OCI-LY7 (cell line): ENCODE measurements at regions not wholly inside any gene's neighbourhood (a gene's known extent, or its start where the extent isn't known, plus 50 kb on each side); places are given as distances from the start of the nearest gene placed in this dataset.

Source experiments
- BruUV-seq: library from RNA; stranded (reverse); fragments of 400-500 nt; replicated peaks from 2 replicates; lab custom pipeline; 2021; lab: Mats Ljungman, UMichigan
- CTCF ChIA-PET: fragments of 300-600 bp; sonication (Branson Sonifier 250); formaldehyde crosslinking; loops from one replicate; lab custom pipeline; 2022; ENCODE audit warnings: antibody characterized with exemption; ENCODE audit not compliant: unreplicated experiment; lab: Charles Lee
- POLR2A ChIA-PET: fragments of 300-600 bp; sonication (Branson Sonifier 250); formaldehyde crosslinking; loops from one replicate; lab custom pipeline; 2022; ENCODE audit warnings: antibody characterized with exemption; lab: Charles Lee
- DNase-seq: peaks from one replicate; pipeline ENCODE4 v3.0.0-alpha.2; 2015; ENCODE audit warnings: low spot score
- H2AFZ ChIP-seq: fragments of 200-600 bp; sonication (generic), shearing (Covaris generic); 2 replicates; pipeline ENCODE4 v1.6.1; 2014; ENCODE audit warnings: mild to moderate bottlenecking, antibody characterized with exemption, low read length, moderate library complexity
- H3K27ac ChIP-seq: fragments of 200-600 bp; sonication (generic); 2 replicates; pipeline ENCODE4 v1.5.1; 2014; ENCODE audit warnings: mixed run types, low read depth, mild to moderate bottlenecking, moderate library complexity, low read length, inconsistent platforms; ENCODE audit not compliant: poor library complexity, severe bottlenecking
- H3K36me3 ChIP-seq: fragments of 200-600 bp; sonication (generic); 2 replicates; pipeline ENCODE4 v1.6.1; 2014; ENCODE audit warnings: mild to moderate bottlenecking, antibody characterized with exemption, low read length, moderate library complexity, mixed read lengths; ENCODE audit not compliant: insufficient read depth
- H3K4me1 ChIP-seq: fragments of 200-600 bp; sonication (generic); 2 replicates; pipeline ENCODE4 v1.5.1; 2014; ENCODE audit warnings: mild to moderate bottlenecking, low read length; ENCODE audit not compliant: insufficient read depth, poor library complexity, severe bottlenecking
- H3K4me2 ChIP-seq: fragments of 200-600 bp; sonication (generic); 2 replicates; pipeline ENCODE4 v1.6.1; 2014; ENCODE audit warnings: mild to moderate bottlenecking, low read length
- H3K4me3 ChIP-seq: fragments of 200-600 bp; sonication (generic); 2 replicates; pipeline ENCODE4 v1.5.1; 2014; ENCODE audit warnings: mild to moderate bottlenecking, low read depth, low read length; ENCODE audit not compliant: poor library complexity, severe bottlenecking
- H3K79me2 ChIP-seq: fragments of 200-600 bp; sonication (generic); 2 replicates; pipeline ENCODE4 v1.6.1; 2016; ENCODE audit warnings: low read depth, mild to moderate bottlenecking, low read length, moderate library complexity, mixed read lengths; ENCODE audit not compliant: insufficient read depth
- H3K9me2 ChIP-seq: fragments of 200-600 bp; sonication (generic); 2 replicates; pipeline ENCODE4 v1.6.1; 2016; ENCODE audit warnings: mild to moderate bottlenecking, low read length, mixed read lengths; ENCODE audit not compliant: insufficient read depth
- H3K9me3 ChIP-seq: fragments of 200-600 bp; sonication (generic); 2 replicates; pipeline ENCODE4 v1.6.1; 2014; ENCODE audit warnings: mild to moderate bottlenecking, mixed run types, low read length, mixed read lengths
- H4K20me1 ChIP-seq: fragments of 200-600 bp; sonication (generic); 2 replicates; pipeline ENCODE4 v1.6.1; 2014; ENCODE audit warnings: mild to moderate bottlenecking, antibody characterized with exemption, low read length, moderate library complexity, mixed read lengths; ENCODE audit not compliant: insufficient read depth
- CTCF ChIP-seq: fragments of 200-600 bp; sonication (generic); conservative IDR thresholded peaks from 2 replicates; pipeline ENCODE4 v1.5.1; 2014; ENCODE audit warnings: mild to moderate bottlenecking, antibody characterized with exemption, low read length, moderate library complexity, mixed read lengths
- EZH2phosphoT487 ChIP-seq: fragments of 200-600 bp; sonication (generic); IDR thresholded peaks from 2 replicates; pipeline ENCODE4 v1.6.1; 2018; ENCODE audit warnings: low read depth, borderline replicate concordance, mild to moderate bottlenecking, mixed run types, antibody characterized with exemption, low read length, moderate library complexity, mixed read lengths
- intact Hi-C: fragments of 100-400 bp; cut with micrococcal nuclease; formaldehyde crosslinking; loops from one replicate; pipeline ENCODE4 v1.10.0; 2022; ENCODE audit not compliant: unreplicated experiment

DNA sequence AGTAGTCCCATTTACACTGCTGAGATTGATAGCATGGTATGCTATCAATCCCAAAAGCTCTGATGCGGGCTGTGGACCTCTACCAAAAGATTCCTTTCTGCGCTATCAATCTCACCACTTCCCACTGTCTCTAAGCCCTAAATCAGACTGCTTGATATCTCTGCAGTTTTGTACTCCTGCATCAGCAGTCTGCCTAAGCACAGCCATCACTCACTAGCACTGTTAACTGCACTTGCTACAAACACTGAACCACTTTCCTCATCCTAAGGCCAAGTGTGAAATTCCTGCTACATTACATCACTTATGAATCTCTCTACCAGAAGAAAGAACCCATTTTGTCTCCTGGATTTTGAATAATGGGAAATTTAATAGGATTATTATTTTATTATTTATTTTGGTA, 237.0 kb downstream of the HNMT start:
- H3K27ac ChIP-seq = no peak overlapping the region
- H3K36me3 ChIP-seq = no peaks in the 10 kb centered on the region
- BruUV-seq = no TSS peak
- ChIA-PET CTCF (no interaction called here), POLR2A (no interaction called here)
- H4K20me1 ChIP-seq = no peaks in the 10 kb centered on the region
- H2AFZ ChIP-seq = no peak overlapping the region
- no peaks in the 10 kb centered on the region for H3K4me1 ChIP-seq
- intact Hi-C loops = no loop called here
- no peaks in the 10 kb centered on the region for H3K9me2 ChIP-seq
- no peaks in the 10 kb centered on the region for H3K9me3 ChIP-seq
- no peaks in the 10 kb centered on the region for H3K79me2 ChIP-seq
- TF ChIP-seq EZH2phosphoT487 (no peak), CTCF (no peak)
- H3K4me3 ChIP-seq = no peak overlapping the region
- no peak for DNase-seq
- no peak overlapping the region for H3K4me2 ChIP-seq

- Histone ChIP-seq H3K4me3 (no peak overlapping the region), H2AFZ (no peak overlapping the region), H3K79me2 (no peaks in the 10 kb centered on the region), H3K4me2 (no peak overlapping the region), H4K20me1 (no peaks in the 10 kb centered on the region), H3K27ac (no peak overlapping the region), H3K4me1 (no peaks in the 10 kb centered on the region), H3K36me3 (no peaks in the 10 kb centered on the region), H3K9me2 (no peaks in the 10 kb centered on the region), H3K9me3 (no peaks in the 10 kb centered on the region)
- intact Hi-C loops = no loop called here
- ChIA-PET POLR2A (no interaction called here), CTCF (no interaction called here)
- no peak for DNase-seq
- no peak for TF ChIP-seq CTCF
- no peak for TF ChIP-seq EZH2phosphoT487
- BruUV-seq = no TSS peak
These were observed 238.5 kb downstream of the HNMT start for GRCh38 chr2:138202762-138203161.

GRCh38 chr2:138205281-138205680, 241.0 kb downstream of the HNMT start:
- intact Hi-C loops = no loop called here
- POLR2A ChIA-PET = interaction anchor here (0.6 kb wide), 1 partner anchor 9 kb away, joined by 3 read pairs; no protein-coding TSS in a partner anchor
- no peak for TF ChIP-seq CTCF
- TF ChIP-seq EZH2phosphoT487 = no peak

More at GRCh38 chr2:138205281-138205680, 241.0 kb downstream of the HNMT start:
- Histone ChIP-seq H3K4me3 (no peak overlapping the region), H3K4me1 (no peaks in the 10 kb centered on the region), H3K79me2 (no peaks in the 10 kb centered on the region), H3K9me3 (no peaks in the 10 kb centered on the region), H3K9me2 (no peaks in the 10 kb centered on the region), H3K27ac (no peak overlapping the region), H3K4me2 (no peak overlapping the region), H2AFZ (no peak overlapping the region), H3K36me3 (no peaks in the 10 kb centered on the region), H4K20me1 (no peaks in the 10 kb centered on the region)
- no peak for DNase-seq
- CTCF ChIA-PET = no interaction called here
- no TSS peak for BruUV-seq
